Retinal pigment epithelial cell (primary cell): ENCODE measurements at regions not wholly inside any gene's neighbourhood (a gene's known extent, or its start where the extent isn't known, plus 50 kb on each side); places are given as distances from the start of the nearest gene placed in this dataset.

Experiments used
- DNase-seq: peaks from one replicate; pipeline ENCODE4 v3.0.0-alpha.2; 2010; ENCODE audit warnings: low read depth
- H3K4me3 ChIP-seq: 2 replicates; pipeline ENCODE4 v1.5.1; 2011; ENCODE audit warnings: mild to moderate bottlenecking, low read length, control low read depth, moderate library complexity
- TF ChIP-seq, protein P1 (sequence below): conservative IDR thresholded peaks from 2 replicates; pipeline ENCODE4 v1.5.1; 2011; ENCODE audit warnings: low read depth, low read length, control low read depth, inconsistent platforms

DNA sequence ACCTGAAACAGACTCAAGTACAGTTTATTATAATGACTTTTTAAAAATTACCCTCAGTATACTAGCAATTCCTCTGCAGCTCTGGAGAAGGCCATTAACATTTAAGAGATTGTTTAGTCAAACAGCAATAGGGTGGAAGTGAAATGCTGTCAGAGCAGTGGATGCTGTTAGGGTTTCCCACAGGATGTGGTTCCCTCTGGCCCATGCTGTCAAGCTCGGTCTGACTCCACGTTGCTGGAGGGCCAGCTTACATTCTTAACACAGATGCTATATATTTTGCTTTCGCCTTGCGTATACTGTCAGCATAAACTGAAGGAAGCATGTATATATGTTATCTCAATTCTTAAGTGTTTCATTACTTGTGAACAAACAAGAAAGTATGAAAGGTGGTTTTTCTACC is 231.1 kb upstream of the COL8A1 start:
- DNase-seq: no peak
- TF ChIP-seq, protein P1, sequence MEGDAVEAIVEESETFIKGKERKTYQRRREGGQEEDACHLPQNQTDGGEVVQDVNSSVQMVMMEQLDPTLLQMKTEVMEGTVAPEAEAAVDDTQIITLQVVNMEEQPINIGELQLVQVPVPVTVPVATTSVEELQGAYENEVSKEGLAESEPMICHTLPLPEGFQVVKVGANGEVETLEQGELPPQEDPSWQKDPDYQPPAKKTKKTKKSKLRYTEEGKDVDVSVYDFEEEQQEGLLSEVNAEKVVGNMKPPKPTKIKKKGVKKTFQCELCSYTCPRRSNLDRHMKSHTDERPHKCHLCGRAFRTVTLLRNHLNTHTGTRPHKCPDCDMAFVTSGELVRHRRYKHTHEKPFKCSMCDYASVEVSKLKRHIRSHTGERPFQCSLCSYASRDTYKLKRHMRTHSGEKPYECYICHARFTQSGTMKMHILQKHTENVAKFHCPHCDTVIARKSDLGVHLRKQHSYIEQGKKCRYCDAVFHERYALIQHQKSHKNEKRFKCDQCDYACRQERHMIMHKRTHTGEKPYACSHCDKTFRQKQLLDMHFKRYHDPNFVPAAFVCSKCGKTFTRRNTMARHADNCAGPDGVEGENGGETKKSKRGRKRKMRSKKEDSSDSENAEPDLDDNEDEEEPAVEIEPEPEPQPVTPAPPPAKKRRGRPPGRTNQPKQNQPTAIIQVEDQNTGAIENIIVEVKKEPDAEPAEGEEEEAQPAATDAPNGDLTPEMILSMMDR: no peak
- H3K4me3 ChIP-seq: no peak overlapping the region

GRCh38 chr3:99402755-99403154 is 235.6 kb upstream of the COL8A1 start:
- no peak overlapping the region for H3K4me3 ChIP-seq
- DNase-seq: no peak
- TF ChIP-seq, protein P1: no peak

- DNase-seq: no peak
- no peak overlapping the region for H3K4me3 ChIP-seq
- TF ChIP-seq, protein P1: no peak
These were observed 238.0 kb upstream of the COL8A1 start for GRCh38 chr3:99400352-99400751.

DNA sequence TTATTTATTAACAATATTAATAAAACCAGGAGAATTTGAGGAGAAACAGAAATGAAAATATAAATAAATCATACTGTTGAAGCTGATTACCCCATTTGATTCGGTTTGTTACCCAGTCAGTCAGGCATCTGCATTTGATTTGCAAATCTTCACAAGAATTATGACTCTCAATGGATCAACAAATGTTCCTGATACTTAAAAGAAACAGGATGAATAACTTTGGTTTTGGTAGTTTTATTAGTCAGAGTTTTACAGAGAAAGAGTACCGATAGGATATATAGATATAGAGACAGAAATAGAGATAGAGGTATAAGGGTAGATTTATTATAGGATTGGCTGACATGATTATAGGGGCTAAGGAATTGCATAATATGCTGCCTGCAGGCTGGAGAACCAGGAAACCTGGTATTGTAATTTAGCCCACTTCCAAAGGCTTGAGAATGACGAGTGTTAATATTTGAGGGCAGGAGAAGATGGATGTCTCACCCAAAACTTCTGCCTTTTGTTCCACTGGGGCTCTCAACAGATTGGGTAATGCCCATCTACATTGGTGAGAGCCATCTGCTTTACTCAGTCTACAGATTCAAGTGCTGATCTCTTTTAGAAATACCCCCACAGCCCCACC is 241.6 kb upstream of the COL8A1 start:
- TF ChIP-seq, protein P1: no peak
- DNase-seq: no peak
- H3K4me3 ChIP-seq: no peak overlapping the region

- no peak overlapping the region for H3K4me3 ChIP-seq
- TF ChIP-seq, protein P1: no peak
- peak; percentile 67 for DNase-seq
These were observed 243.3 kb upstream of the COL8A1 start for GRCh38 chr3:99394831-99395778.

- no peak overlapping the region for H3K4me3 ChIP-seq
- no peak for DNase-seq
- TF ChIP-seq, protein P1: no peak
These were observed 244.4 kb upstream of the COL8A1 start for GRCh38 chr3:99393961-99394360.

DNA sequence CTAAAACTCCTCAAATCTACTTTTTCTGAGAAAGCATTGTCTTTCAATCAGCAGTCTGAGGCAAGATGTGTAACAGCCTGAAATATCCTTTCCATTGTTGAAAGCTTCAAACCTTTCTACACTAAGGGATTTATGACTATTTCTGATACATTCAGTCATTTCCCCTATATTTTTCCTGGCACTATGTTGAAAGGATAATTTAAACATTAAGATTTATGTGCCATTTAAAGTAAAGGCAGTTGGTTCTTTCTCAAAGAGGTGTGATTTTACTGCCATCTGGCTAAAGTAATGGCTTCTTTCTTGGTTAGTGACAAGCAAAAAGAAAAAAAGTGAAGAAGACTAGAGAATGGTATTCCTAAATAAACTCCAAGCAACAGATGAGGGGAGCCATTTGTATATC is 249.6 kb upstream of the COL8A1 start:
- no peak overlapping the region for H3K4me3 ChIP-seq
- DNase-seq: no peak
- TF ChIP-seq, protein P1: no peak
